ENCODE measurements at regions not wholly inside any gene's neighbourhood (a gene's known extent, or its start where the extent isn't known, plus 50 kb on each side); places are given as distances from the start of the nearest gene placed in this dataset.
A peak's percentile ranks its signal among the peaks of the same experiment; 100 is the strongest.

GRCh38 chr16:88316941-88317612 is 65.7 kb upstream of the ZNF469 start:
- Histone ChIP-seq H3K4me1 (peaks cover 0 to 10% (median 5%) of the 10 kb centered on the region in 4 donors), H3K27ac (no peak overlapping the region), H3K36me3 (no peaks in the 10 kb centered on the region), H3K27me3 (peaks cover 0 to 16% (median 0%) of the 10 kb centered on the region in 3 donors), H3K4me3 (no peak overlapping the region), H3K9me3 (no peaks in the 10 kb centered on the region)
- TF ChIP-seq POLR2A (IDR thresholded peaks at IDR 0.05) (no peak), EP300 (IDR thresholded peaks at IDR 0.05) (no peak), POLR2AphosphoS5 (IDR thresholded peaks at IDR 0.05) (no peak), CTCF (IDR thresholded peaks at IDR 0.05) (no peak)
- 87 to 91% (median 89%) methylated on average over 17 to 18 of the region's 18 CpGs for WGBS, 5 donors
- DNase-seq: no peak
- intact Hi-C loops (cut with DNase I; ENCODE audit: low total_unique reads): no loop called here

- Histone ChIP-seq H3K27ac (no peak overlapping the region), H3K4me1 (peaks cover 0 to 10% (median 5%) of the 10 kb centered on the region in 4 donors), H3K27me3 (peaks cover 0 to 16% (median 0%) of the 10 kb centered on the region in 3 donors), H3K36me3 (no peaks in the 10 kb centered on the region), H3K4me3 (no peak overlapping the region), H3K9me3 (no peaks in the 10 kb centered on the region)
- 69 to 87% (median 82%) methylated on average over 11 of the region's 11 CpGs for WGBS, 5 donors
- peak in 1 of 2 donors; percentile 58 for DNase-seq
- intact Hi-C loops (cut with DNase I; ENCODE audit: low total_unique reads): no loop called here
- TF ChIP-seq EP300 (IDR thresholded peaks at IDR 0.05): no peak
- no peak for TF ChIP-seq CTCF (IDR thresholded peaks at IDR 0.05)
- TF ChIP-seq POLR2A (IDR thresholded peaks at IDR 0.05): no peak
- no peak for TF ChIP-seq POLR2AphosphoS5 (IDR thresholded peaks at IDR 0.05)
Observed at GRCh38 chr16:88317613-88317965, 65.2 kb upstream of the ZNF469 start.

- H3K4me3 ChIP-seq: no peak overlapping the region
- no peaks in the 10 kb centered on the region for H3K9me3 ChIP-seq
- H3K4me1 ChIP-seq: peaks cover 0 to 10% (median 5%) of the 10 kb centered on the region in 4 donors
- WGBS, 5 donors: 78 to 90% (median 89%) methylated on average over 10 to 14 of the region's 14 CpGs
- peaks cover 0 to 16% (median 0%) of the 10 kb centered on the region in 3 donors for H3K27me3 ChIP-seq
- DNase-seq: no peak
- intact Hi-C loops (cut with DNase I; ENCODE audit: low total_unique reads): no loop called here
- TF ChIP-seq POLR2A (IDR thresholded peaks at IDR 0.05) (no peak), CTCF (IDR thresholded peaks at IDR 0.05) (no peak), POLR2AphosphoS5 (IDR thresholded peaks at IDR 0.05) (no peak), EP300 (IDR thresholded peaks at IDR 0.05) (no peak)
- no peak overlapping the region for H3K27ac ChIP-seq
- no peaks in the 10 kb centered on the region for H3K36me3 ChIP-seq
Observed at GRCh38 chr16:88318051-88318450, 64.7 kb upstream of the ZNF469 start.

- intact Hi-C loops (cut with DNase I; ENCODE audit: low total_unique reads): no loop called here
- peak in 1 of 2 donors; percentile 76 for DNase-seq
Observed at GRCh38 chr16:88318521-88318920, 64.2 kb upstream of the ZNF469 start.

More at GRCh38 chr16:88318521-88318920, 64.2 kb upstream of the ZNF469 start:
- 62 to 87% (median 74%) methylated on average over 9 to 14 of the region's 14 CpGs for WGBS, 5 donors
- Histone ChIP-seq H3K9me3 (no peaks in the 10 kb centered on the region), H3K27ac (no peak overlapping the region), H3K4me3 (no peak overlapping the region), H3K27me3 (peaks cover 0 to 16% (median 0%) of the 10 kb centered on the region in 3 donors), H3K4me1 (peaks cover 0 to 10% (median 5%) of the 10 kb centered on the region in 4 donors), H3K36me3 (no peaks in the 10 kb centered on the region)
- no peak for TF ChIP-seq POLR2A (IDR thresholded peaks at IDR 0.05)
- TF ChIP-seq CTCF (IDR thresholded peaks at IDR 0.05): no peak
- TF ChIP-seq EP300 (IDR thresholded peaks at IDR 0.05): no peak
- TF ChIP-seq POLR2AphosphoS5 (IDR thresholded peaks at IDR 0.05): no peak
